Uterus (tissue), 2 donors: ENCODE measurements at regions not wholly inside any gene's neighbourhood (a gene's known extent, or its start where the extent isn't known, plus 50 kb on each side); places are given as distances from the start of the nearest gene placed in this dataset.

Experiments used
- CTCF ChIP-seq, 4 experiments: fragments of 200-600 bp in 2 of 4; fragments of 450-650 bp in 2 of 4; sonication (generic) in 2 of 4; IDR thresholded peaks; one replicate each; pipeline ENCODE4 v1.5.1; 2016 to 2019; ENCODE audit warnings: antibody characterized with exemption in 4 of 4, mild to moderate bottlenecking in 2 of 4, moderate library complexity in 1 of 4
- POLR2A ChIP-seq, 2 donors: fragments of 450-650 bp; IDR thresholded peaks; one replicate each; pipeline ENCODE4 v1.6.1; 2016; ENCODE audit warnings: antibody characterized with exemption in 2 of 2, mild to moderate bottlenecking in 1 of 2, moderate library complexity in 1 of 2

GRCh38 chr13:64909184-64909583, 2321.0 kb downstream of the PCDH9 start:
- TF ChIP-seq CTCF (IDR thresholded peaks at IDR 0.05) (no peak), POLR2A (IDR thresholded peaks at IDR 0.05) (no peak)
